ENCODE measurements at regions not wholly inside any gene's neighbourhood (a gene's known extent, or its start where the extent isn't known, plus 50 kb on each side); places are given as distances from the start of the nearest gene placed in this dataset.
"Not testable (repeated sequence)": the region's sequence is repeated elsewhere in the genome, so short reads cannot be mapped to it uniquely, and the experiment has no call there.

DNA sequence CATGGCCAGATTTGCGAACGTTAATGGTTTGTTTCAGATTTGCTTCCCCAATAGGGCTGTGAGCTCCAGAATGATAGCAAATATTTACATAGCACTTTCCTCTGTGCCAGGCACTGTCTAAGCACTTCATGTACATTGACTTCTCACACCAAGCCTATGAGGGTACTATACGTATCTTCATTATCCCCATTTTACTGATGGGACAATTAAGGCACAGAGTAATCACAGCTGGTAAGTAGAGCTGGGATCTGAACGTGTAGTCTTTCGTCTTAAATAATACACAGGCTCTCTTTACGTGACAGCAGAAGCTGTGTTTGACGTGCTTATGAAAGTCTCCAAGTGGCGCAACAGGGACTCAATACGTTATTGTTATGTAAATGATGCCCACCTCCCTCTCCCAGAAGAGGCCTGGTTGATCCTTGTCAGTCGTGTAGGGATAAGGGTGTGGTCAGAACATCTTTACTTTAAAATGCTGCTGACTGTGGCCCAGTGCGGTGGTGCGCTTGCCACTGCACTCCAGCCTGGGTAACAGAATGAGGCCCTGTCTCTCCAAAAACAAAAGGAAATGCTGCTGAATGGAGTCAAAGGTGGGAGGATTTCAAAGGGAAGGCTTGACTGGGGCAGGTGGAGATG is 66.3 kb upstream of the TCL1B start:
- H3K9me3 ChIP-seq (replicated peaks; ENCODE audit: insufficient read depth, low read length) = no peaks in the 10 kb centered on the region
- H3K79me2 ChIP-seq (ENCODE audit: low read length) = no peaks in the 10 kb centered on the region
- H3K4me1 ChIP-seq (ENCODE audit: low read length) = no peaks in the 10 kb centered on the region
- H3K4me3 ChIP-seq (ENCODE audit: low read length) = no peak overlapping the region
- H4K20me1 ChIP-seq (ENCODE audit: insufficient read depth, low read length) = no peaks in the 10 kb centered on the region
- H3K9me2 ChIP-seq (replicated peaks; ENCODE audit: insufficient read depth, low read length) = no peaks in the 10 kb centered on the region
- H3K27me3 ChIP-seq (replicated peaks; ENCODE audit: insufficient read depth, low read length) = no peaks in the 10 kb centered on the region
- no peak for DNase-seq
- H3K9ac ChIP-seq (ENCODE audit: low read length) = no peak overlapping the region
- no peak overlapping the region for H2AFZ ChIP-seq (ENCODE audit: low read length)
- no peak for TF ChIP-seq CTCF (IDR thresholded peaks at IDR 0.05; ENCODE audit: low read length)
- TF ChIP-seq EZH2 (optimal IDR thresholded peaks at IDR 0.05; ENCODE audit: low read depth, low read length) = no peak
- no peak for TF ChIP-seq EZH2phosphoT487 (IDR thresholded peaks at IDR 0.05; ENCODE audit: low read length)
- no peak overlapping the region for H3K27ac ChIP-seq (ENCODE audit: low read length)
- H3K4me2 ChIP-seq (ENCODE audit: low read depth, low read length) = no peak overlapping the region
- H3F3A ChIP-seq (ENCODE audit: insufficient read depth, low read length) = no peaks in the 10 kb centered on the region
- H3K36me3 ChIP-seq (replicated peaks; ENCODE audit: insufficient read depth, low read length) = no peaks in the 10 kb centered on the region

GRCh38 chr14:95620659-95621059 is 65.6 kb upstream of the TCL1B start:
- Histone ChIP-seq H3K9ac (ENCODE audit: low read length) (no peak overlapping the region), H3K4me2 (ENCODE audit: low read depth, low read length) (no peak overlapping the region), H3K79me2 (ENCODE audit: low read length) (no peaks in the 10 kb centered on the region), H2AFZ (ENCODE audit: low read length) (0 out of 2 replicates have a peak overlapping the region, but pooled peaks have one; percentile 15), H3K9me2 (replicated peaks; ENCODE audit: insufficient read depth, low read length) (no peaks in the 10 kb centered on the region), H3K4me3 (ENCODE audit: low read length) (no peak overlapping the region), H4K20me1 (ENCODE audit: insufficient read depth, low read length) (no peaks in the 10 kb centered on the region), H3K9me3 (replicated peaks; ENCODE audit: insufficient read depth, low read length) (no peaks in the 10 kb centered on the region), H3K36me3 (replicated peaks; ENCODE audit: insufficient read depth, low read length) (no peaks in the 10 kb centered on the region), H3F3A (ENCODE audit: insufficient read depth, low read length) (no peaks in the 10 kb centered on the region), H3K4me1 (ENCODE audit: low read length) (no peaks in the 10 kb centered on the region), H3K27ac (ENCODE audit: low read length) (no peak overlapping the region), H3K27me3 (replicated peaks; ENCODE audit: insufficient read depth, low read length) (no peaks in the 10 kb centered on the region)
- DNase-seq = no peak
- no peak for TF ChIP-seq EZH2 (optimal IDR thresholded peaks at IDR 0.05; ENCODE audit: low read depth, low read length)
- no peak for TF ChIP-seq EZH2phosphoT487 (IDR thresholded peaks at IDR 0.05; ENCODE audit: low read length)
- no peak for TF ChIP-seq CTCF (IDR thresholded peaks at IDR 0.05; ENCODE audit: low read length)

DNA sequence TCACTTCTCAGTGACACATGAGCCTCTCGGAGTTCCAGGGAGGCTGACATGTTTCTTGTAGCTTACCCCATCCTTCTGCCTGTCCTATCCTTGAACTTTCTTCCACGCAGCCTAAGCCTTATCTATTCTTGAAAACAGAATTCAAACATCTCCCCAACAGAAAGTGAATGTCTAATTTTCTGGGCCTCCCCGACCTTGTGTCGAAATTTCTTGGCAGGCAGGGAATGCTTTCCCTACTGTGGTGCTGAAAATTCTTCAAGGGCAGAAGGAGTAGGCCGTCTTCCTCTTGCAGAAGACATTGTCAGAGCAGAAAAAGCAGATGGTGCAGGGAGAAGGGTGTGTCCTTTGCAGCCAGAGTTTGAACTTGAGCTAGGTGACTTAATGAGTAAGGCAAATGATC is 63.0 kb upstream of the TCL1B start:
- H4K20me1 ChIP-seq (ENCODE audit: insufficient read depth, low read length) = no peaks in the 10 kb centered on the region
- H3K4me1 ChIP-seq (ENCODE audit: low read length) = no peaks in the 10 kb centered on the region
- no peaks in the 10 kb centered on the region for H3F3A ChIP-seq (ENCODE audit: insufficient read depth, low read length)
- no peaks in the 10 kb centered on the region for H3K36me3 ChIP-seq (replicated peaks; ENCODE audit: insufficient read depth, low read length)
- no peak overlapping the region for H3K27ac ChIP-seq (ENCODE audit: low read length)
- DNase-seq = no peak
- no peak overlapping the region for H3K4me3 ChIP-seq (ENCODE audit: low read length)
- no peak overlapping the region for H3K9ac ChIP-seq (ENCODE audit: low read length)
- no peak overlapping the region for H2AFZ ChIP-seq (ENCODE audit: low read length)
- H3K27me3 ChIP-seq (replicated peaks; ENCODE audit: insufficient read depth, low read length) = no peaks in the 10 kb centered on the region
- H3K79me2 ChIP-seq (ENCODE audit: low read length) = no peaks in the 10 kb centered on the region
- no peaks in the 10 kb centered on the region for H3K9me2 ChIP-seq (replicated peaks; ENCODE audit: insufficient read depth, low read length)
- H3K4me2 ChIP-seq (ENCODE audit: low read depth, low read length) = no peak overlapping the region
- no peaks in the 10 kb centered on the region for H3K9me3 ChIP-seq (replicated peaks; ENCODE audit: insufficient read depth, low read length)
- TF ChIP-seq EZH2phosphoT487 (IDR thresholded peaks at IDR 0.05; ENCODE audit: low read length) = no peak
- no peak for TF ChIP-seq CTCF (IDR thresholded peaks at IDR 0.05; ENCODE audit: low read length)
- no peak for TF ChIP-seq EZH2 (optimal IDR thresholded peaks at IDR 0.05; ENCODE audit: low read depth, low read length)

DNA sequence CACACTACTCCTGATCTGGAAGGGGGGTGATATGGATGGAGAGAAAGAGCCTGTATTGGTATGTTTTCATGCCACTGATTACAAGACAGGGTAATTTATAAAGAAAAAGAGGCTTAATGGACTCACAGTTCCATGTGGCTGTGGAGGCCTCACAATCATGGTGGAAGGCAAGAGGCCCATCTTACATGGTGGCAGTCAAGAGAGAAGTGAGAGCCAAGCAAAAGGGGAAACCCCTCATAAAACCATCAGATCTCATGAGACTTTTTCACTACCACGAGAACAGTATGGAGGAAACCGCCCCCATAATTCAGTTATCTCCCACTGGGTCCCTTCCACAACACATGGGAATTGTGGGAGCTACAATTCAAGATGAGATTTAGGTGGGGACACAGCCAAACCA is 60.5 kb upstream of the TCL1B start:
- not testable (repeated sequence) for H3K27ac ChIP-seq (ENCODE audit: low read length); H3K9me3 ChIP-seq (replicated peaks; ENCODE audit: insufficient read depth, low read length); H3K9ac ChIP-seq (ENCODE audit: low read length); H2AFZ ChIP-seq (ENCODE audit: low read length); DNase-seq; H3K27me3 ChIP-seq (replicated peaks; ENCODE audit: insufficient read depth, low read length); H3K79me2 ChIP-seq (ENCODE audit: low read length); H3K36me3 ChIP-seq (replicated peaks; ENCODE audit: insufficient read depth, low read length); H3K9me2 ChIP-seq (replicated peaks; ENCODE audit: insufficient read depth, low read length); H3K4me2 ChIP-seq (ENCODE audit: low read depth, low read length); H4K20me1 ChIP-seq (ENCODE audit: insufficient read depth, low read length); H3F3A ChIP-seq (ENCODE audit: insufficient read depth, low read length); H3K4me1 ChIP-seq (ENCODE audit: low read length); H3K4me3 ChIP-seq (ENCODE audit: low read length)

Measured in MM.1S (cell line).